B cell (primary cell): ENCODE measurements at regions not wholly inside any gene's neighbourhood (a gene's known extent, or its start where the extent isn't known, plus 50 kb on each side); places are given as distances from the start of the nearest gene placed in this dataset.

Source experiments
- ATAC-seq: fragments of 200-7000 bp; cut with Tn5 transposase; one replicate; pipeline ENCODE4 v1.10.0; 2021; ENCODE audit warnings: low read depth, mild to moderate bottlenecking, moderate number of reproducible peaks, moderate library complexity
- CTCF ChIA-PET: fragments of 350-600 bp; sonication (Branson Sonifier 250); formaldehyde crosslinking; loops from one replicate; lab custom pipeline; 2021; ENCODE audit warnings: antibody characterized with exemption, inconsistent platforms; lab: Charles Lee
- POLR2A ChIA-PET: fragments of 350-600 bp; sonication (Branson Sonifier 250); formaldehyde crosslinking; loops from one replicate; lab custom pipeline; 2021; ENCODE audit warnings: antibody characterized with exemption; lab: Charles Lee
- DNase-seq: peaks from one replicate; pipeline ENCODE4 v3.0.0; 2013
- H2AFZ ChIP-seq: 2 replicates; pipeline ENCODE4 v1.6.1; 2012; ENCODE audit warnings: mild to moderate bottlenecking, low read depth, low read length; ENCODE audit not compliant: insufficient read depth, poor library complexity, severe bottlenecking
- H3K27ac ChIP-seq, 2 donors: 1 replicate in 1 of 2; 2 replicates in 1 of 2; pipeline ENCODE4 v1.5.1; 2012 to 2013; ENCODE audit warnings: low read length in 2 of 2, mild to moderate bottlenecking in 2 of 2, moderate library complexity in 1 of 2
- H3K27me3 ChIP-seq, 4 experiments: fragments of 200-600 bp in 1 of 4; sonication (generic) in 1 of 4; replicated peaks in 1 of 4; 1 replicate in 2 of 4; 2 replicates in 2 of 4; pipeline versions ENCODE4 v1.6.1 to v1.7.0; 2013 to 2016; ENCODE audit warnings: low read length in 3 of 4, mild to moderate bottlenecking in 2 of 4, mixed read lengths in 1 of 4, moderate library complexity in 1 of 4; ENCODE audit not compliant: insufficient read depth in 4 of 4, control insufficient read depth in 3 of 4; ENCODE audit errors: control extremely low read depth in 1 of 4
- H3K36me3 ChIP-seq, 2 experiments: replicated peaks in 1 of 2; 1 replicate in 1 of 2; 2 replicates in 1 of 2; pipeline versions ENCODE4 v1.6.1 to v1.7.1; 2013; ENCODE audit warnings: low read length in 1 of 2; ENCODE audit not compliant: insufficient read depth in 2 of 2, control insufficient read depth in 1 of 2; ENCODE audit errors: control extremely low read depth in 1 of 2, extremely low read depth in 1 of 2
- H3K4me1 ChIP-seq, 2 donors: fragments of 200-600 bp in 1 of 2; sonication (generic) in 1 of 2; 1 replicate in 1 of 2; 2 replicates in 1 of 2; pipeline versions ENCODE4 v1.5.1 to v1.6.1; 2013 to 2017; ENCODE audit warnings: low read length in 2 of 2; ENCODE audit not compliant: control insufficient read depth in 2 of 2, insufficient read depth in 2 of 2
- H3K4me2 ChIP-seq: replicated peaks from 2 replicates; pipeline ENCODE3; 2012; ENCODE audit warnings: mild to moderate bottlenecking, low read depth, low read length; ENCODE audit not compliant: poor library complexity, severe bottlenecking
- H3K4me3 ChIP-seq, 5 experiments: fragments of 200-600 bp in 1 of 5; sonication (generic) in 1 of 5; 1 replicate in 3 of 5; 2 replicates in 2 of 5; pipeline versions ENCODE4 v1.5.1 to v1.7.0; 2011 to 2016; ENCODE audit warnings: low read length in 4 of 5, mild to moderate bottlenecking in 4 of 5, low read depth in 2 of 5, control low read depth in 1 of 5, moderate library complexity in 1 of 5; ENCODE audit not compliant: insufficient read depth in 1 of 5; ENCODE audit errors: control extremely low read depth in 1 of 5, extremely low read depth in 1 of 5
- H3K79me2 ChIP-seq: fragments of 200-600 bp; sonication (generic); one replicate; pipeline ENCODE4 v1.6.0; 2016; ENCODE audit warnings: low read length; ENCODE audit not compliant: control insufficient read depth, insufficient read depth
- H3K9ac ChIP-seq: fragments of 200-600 bp; sonication (generic); 2 replicates; pipeline ENCODE4 v1.6.1; 2017; ENCODE audit warnings: mild to moderate bottlenecking, low read length, moderate library complexity
- H3K9me3 ChIP-seq, 3 donors: one replicate each; pipeline versions ENCODE4 v1.6.1 to v1.7.1; 2013; ENCODE audit warnings: low read length in 2 of 3; ENCODE audit not compliant: control insufficient read depth in 2 of 3, insufficient read depth in 1 of 3; ENCODE audit errors: control extremely low read depth in 1 of 3
- H4K20me1 ChIP-seq: 2 replicates; pipeline ENCODE4 v1.6.0; 2012; ENCODE audit warnings: mild to moderate bottlenecking, low read length; ENCODE audit not compliant: insufficient read depth, control insufficient read depth, poor library complexity, severe bottlenecking
- H3K27ac Mint-ChIP-seq: one replicate; pipeline ENCODE4 v1.8.0; 2021; ENCODE audit warnings: mixed read lengths
- H3K27me3 Mint-ChIP-seq: one replicate; pipeline ENCODE4 v1.8.0; 2021; ENCODE audit warnings: mixed read lengths
- H3K4me1 Mint-ChIP-seq: one replicate; pipeline ENCODE4 v1.8.0; 2021; ENCODE audit warnings: mixed read lengths
- H3K4me3 Mint-ChIP-seq: one replicate; pipeline ENCODE4 v1.8.0; 2021; ENCODE audit warnings: mixed read lengths
- H3K9me3 Mint-ChIP-seq: one replicate; pipeline ENCODE4 v1.8.0; 2022; ENCODE audit warnings: mixed read lengths; ENCODE audit not compliant: insufficient read depth
- EZH2 ChIP-seq: IDR thresholded peaks from 2 replicates; pipeline ENCODE4 v1.6.1; 2012; ENCODE audit warnings: borderline replicate concordance, low read depth, mild to moderate bottlenecking, moderate library complexity, low read length; ENCODE audit not compliant: insufficient read depth, poor library complexity, severe bottlenecking
- WGBS: methylation state at CpG from one replicate; pipeline ENCODE4 v1.1.5; 2013; ENCODE audit warnings: missing lambda C conversion rate; ENCODE audit not compliant: insufficient coverage; 5-methylcytosine and 5-hydroxymethylcytosine counted together
- intact Hi-C: fragments of 100-400 bp; cut with micrococcal nuclease; formaldehyde crosslinking; loops from one replicate; pipeline ENCODE4 v1.10.0; 2022
- TF ChIP-seq, protein P1 (sequence below): fragments of 200-600 bp; IDR thresholded peaks from one replicate; pipeline ENCODE4 v1.8.0; 2022; ENCODE audit warnings: antibody characterized with exemption, mild to moderate bottlenecking

DNA sequence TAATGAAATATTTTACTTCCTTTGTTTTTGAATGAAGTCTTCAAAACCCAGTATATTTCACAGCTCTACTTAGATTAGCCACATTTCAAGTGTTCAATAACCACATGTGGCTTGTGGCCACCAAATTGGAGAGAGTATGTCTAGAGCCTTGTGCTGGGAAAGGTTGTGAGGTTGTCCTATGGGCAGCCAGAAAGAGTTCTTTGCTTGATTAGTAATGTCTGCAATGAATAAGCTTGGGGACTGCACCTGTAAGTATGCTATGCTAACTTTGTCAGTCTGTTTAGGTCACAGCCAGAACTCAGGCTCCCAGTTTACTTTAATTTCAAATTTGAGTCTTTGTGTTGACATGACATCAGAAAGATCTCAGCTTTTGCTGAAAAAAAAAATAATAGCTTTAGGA, 294.9 kb upstream of the SOX14 start:
- Histone ChIP-seq H3K4me3 (no peak overlapping the region), H3K9ac (no peak overlapping the region), H2AFZ (no peak overlapping the region), H3K36me3 (no peaks in the 10 kb centered on the region), H3K27me3 (no peaks in the 10 kb centered on the region), H3K4me1 (no peaks in the 10 kb centered on the region), H3K4me2 (no peak overlapping the region), H3K27ac (no peak overlapping the region), H3K79me2 (no peaks in the 10 kb centered on the region), H3K9me3 (peaks cover 0 to 4% (median 1%) of the 10 kb centered on the region in 3 donors), H4K20me1 (no peaks in the 10 kb centered on the region)
- no peak overlapping the region for H3K4me3 Mint-ChIP-seq
- POLR2A ChIA-PET: no interaction called here
- H3K27me3 Mint-ChIP-seq: no peaks in the 10 kb centered on the region
- CTCF ChIA-PET: no interaction called here
- TF ChIP-seq, protein P1, sequence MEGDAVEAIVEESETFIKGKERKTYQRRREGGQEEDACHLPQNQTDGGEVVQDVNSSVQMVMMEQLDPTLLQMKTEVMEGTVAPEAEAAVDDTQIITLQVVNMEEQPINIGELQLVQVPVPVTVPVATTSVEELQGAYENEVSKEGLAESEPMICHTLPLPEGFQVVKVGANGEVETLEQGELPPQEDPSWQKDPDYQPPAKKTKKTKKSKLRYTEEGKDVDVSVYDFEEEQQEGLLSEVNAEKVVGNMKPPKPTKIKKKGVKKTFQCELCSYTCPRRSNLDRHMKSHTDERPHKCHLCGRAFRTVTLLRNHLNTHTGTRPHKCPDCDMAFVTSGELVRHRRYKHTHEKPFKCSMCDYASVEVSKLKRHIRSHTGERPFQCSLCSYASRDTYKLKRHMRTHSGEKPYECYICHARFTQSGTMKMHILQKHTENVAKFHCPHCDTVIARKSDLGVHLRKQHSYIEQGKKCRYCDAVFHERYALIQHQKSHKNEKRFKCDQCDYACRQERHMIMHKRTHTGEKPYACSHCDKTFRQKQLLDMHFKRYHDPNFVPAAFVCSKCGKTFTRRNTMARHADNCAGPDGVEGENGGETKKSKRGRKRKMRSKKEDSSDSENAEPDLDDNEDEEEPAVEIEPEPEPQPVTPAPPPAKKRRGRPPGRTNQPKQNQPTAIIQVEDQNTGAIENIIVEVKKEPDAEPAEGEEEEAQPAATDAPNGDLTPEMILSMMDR: no peak
- TF ChIP-seq EZH2: no peak
- no peak for DNase-seq
- H3K27ac Mint-ChIP-seq: no peak overlapping the region
- no peaks in the 10 kb centered on the region for H3K4me1 Mint-ChIP-seq
- ATAC-seq: no peak
- no peaks in the 10 kb centered on the region for H3K9me3 Mint-ChIP-seq
- intact Hi-C loops: no loop called here

DNA sequence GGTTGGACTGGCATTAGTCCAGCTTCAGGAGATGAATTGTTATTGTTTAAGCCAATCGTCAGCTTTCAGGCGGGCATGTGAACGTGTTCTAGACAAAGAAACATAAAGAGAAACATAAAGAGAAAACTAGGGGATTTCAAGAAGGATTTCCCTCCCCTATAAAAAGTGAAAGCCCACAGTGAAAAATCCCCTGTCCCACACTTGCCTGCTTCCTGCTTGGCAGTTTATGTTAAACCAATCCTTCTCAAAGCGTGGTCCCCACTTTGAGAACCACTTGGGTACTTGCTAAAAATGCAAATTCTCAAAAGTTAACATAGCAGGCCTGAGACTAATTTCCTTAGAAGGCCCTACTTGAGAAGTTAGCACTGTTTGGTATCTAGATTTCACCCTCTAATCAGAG, 293.0 kb upstream of the SOX14 start:
- H3K9me3 Mint-ChIP-seq: no peaks in the 10 kb centered on the region
- H3K4me2 ChIP-seq: no peak overlapping the region
- no peaks in the 10 kb centered on the region for H3K4me1 Mint-ChIP-seq
- H3K27me3 ChIP-seq: no peaks in the 10 kb centered on the region
- TF ChIP-seq, protein P1: no peak
- no peak for TF ChIP-seq EZH2
- no peak overlapping the region for H3K27ac Mint-ChIP-seq
- intact Hi-C loops: no loop called here
- H4K20me1 ChIP-seq: no peaks in the 10 kb centered on the region
- H3K36me3 ChIP-seq: no peaks in the 10 kb centered on the region
- WGBS: 67% methylated on average over 1 of the region's 4 CpGs
- no peak for DNase-seq
- H3K4me3 ChIP-seq: no peak overlapping the region
- H3K4me3 Mint-ChIP-seq: no peak overlapping the region
- CTCF ChIA-PET: no interaction called here
- H3K9ac ChIP-seq: no peak overlapping the region
- no peaks in the 10 kb centered on the region for H3K79me2 ChIP-seq
- H3K9me3 ChIP-seq: peaks cover 0 to 3% (median 1%) of the 10 kb centered on the region in 3 donors
- H2AFZ ChIP-seq: no peak overlapping the region
- H3K27me3 Mint-ChIP-seq: no peaks in the 10 kb centered on the region
- POLR2A ChIA-PET: no interaction called here
- no peak overlapping the region for H3K27ac ChIP-seq
- no peak for ATAC-seq
- H3K4me1 ChIP-seq: no peaks in the 10 kb centered on the region
